Natural killer cell (primary cell): ENCODE measurements at regions not wholly inside any gene's neighbourhood (a gene's known extent, or its start where the extent isn't known, plus 50 kb on each side); places are given as distances from the start of the nearest gene placed in this dataset.

Source experiments
- ATAC-seq, 3 donors: fragments of 150-1000 bp in 2 of 3; fragments of 200-7000 bp in 1 of 3; cut with Tn5 transposase; 1 replicate in 1 of 3; 2 replicates in 2 of 3; pipeline ENCODE4 v1.10.0; 2021; ENCODE audit warnings: mild to moderate bottlenecking in 2 of 3, moderate library complexity in 2 of 3
- DNase-seq, 2 donors: peaks; one replicate each; pipeline versions ENCODE4 v3.0.0 to v3.0.0-alpha.2; 2013 to 2021; ENCODE audit warnings: mixed read lengths in 1 of 2
- H3K27ac ChIP-seq: one replicate; pipeline ENCODE4 v1.5.1; 2013; ENCODE audit warnings: mild to moderate bottlenecking, low read length
- H3K27me3 ChIP-seq: one replicate; pipeline ENCODE4 v1.6.1; 2013; ENCODE audit warnings: low read length; ENCODE audit not compliant: control insufficient read depth, insufficient read depth
- H3K36me3 ChIP-seq: one replicate; pipeline ENCODE4 v1.6.1; 2013; ENCODE audit warnings: low read length; ENCODE audit not compliant: control insufficient read depth, insufficient read depth
- H3K4me1 ChIP-seq: one replicate; pipeline ENCODE4 v1.6.1; 2013; ENCODE audit warnings: low read length; ENCODE audit not compliant: control insufficient read depth, insufficient read depth
- H3K4me3 ChIP-seq: one replicate; pipeline ENCODE4 v1.5.1; 2013; ENCODE audit warnings: low read length
- H3K9me3 ChIP-seq: one replicate; pipeline ENCODE4 v1.6.1; 2013; ENCODE audit warnings: low read length; ENCODE audit not compliant: control insufficient read depth, insufficient read depth
- H3K27ac Mint-ChIP-seq, 2 donors: one replicate each; pipeline ENCODE4 v1.8.0; 2022; ENCODE audit warnings: mild to moderate bottlenecking in 2 of 2, mixed read lengths in 2 of 2, moderate library complexity in 1 of 2
- H3K27me3 Mint-ChIP-seq, 2 donors: one replicate each; pipeline ENCODE4 v1.8.0; 2022; ENCODE audit warnings: low read depth in 2 of 2, mixed read lengths in 2 of 2
- H3K36me3 Mint-ChIP-seq: one replicate; pipeline ENCODE4 v1.8.0; 2022; ENCODE audit warnings: mixed read lengths
- H3K4me1 Mint-ChIP-seq, 2 donors: one replicate each; pipeline ENCODE4 v1.8.0; 2022; ENCODE audit warnings: mixed read lengths in 2 of 2
- H3K4me3 Mint-ChIP-seq: one replicate; pipeline ENCODE4 v1.8.0; 2022; ENCODE audit warnings: mild to moderate bottlenecking, moderate library complexity, mixed read lengths
- H3K9me3 Mint-ChIP-seq, 2 donors: one replicate each; pipeline ENCODE4 v1.8.0; 2022; ENCODE audit warnings: mixed read lengths in 2 of 2
- CTCF ChIP-seq: fragments of 200-600 bp; IDR thresholded peaks from one replicate; pipeline ENCODE4 v1.8.0; 2022; ENCODE audit warnings: antibody characterized with exemption
- WGBS: methylation state at CpG from one replicate; pipeline ENCODE4 v1.1.7; 2013; ENCODE audit warnings: missing lambda C conversion rate; ENCODE audit not compliant: insufficient coverage; 5-methylcytosine and 5-hydroxymethylcytosine counted together
- intact Hi-C: fragments of 100-400 bp; cut with micrococcal nuclease; formaldehyde crosslinking; loops from one replicate; pipeline ENCODE4 v1.14.2; 2022

- Mint-ChIP-seq H3K27me3 (no peaks in the 10 kb centered on the region), H3K36me3 (no peaks in the 10 kb centered on the region), H3K27ac (no peak overlapping the region), H3K4me1 (no peaks in the 10 kb centered on the region), H3K4me3 (no peak overlapping the region), H3K9me3 (peaks cover 4 to 5% of the 10 kb centered on the region in 2 donors)
- H3K27ac ChIP-seq, result no peak overlapping the region
- DNase-seq (no peak), ATAC-seq (no peak)
- no peaks in the 10 kb centered on the region for H3K36me3 ChIP-seq
- intact Hi-C loops, result no loop called here
- no peak overlapping the region for H3K4me3 ChIP-seq
- WGBS, result 89% methylated on average over 14 of the region's 14 CpGs
- TF ChIP-seq CTCF, result no peak
- peaks cover 6% of the 10 kb centered on the region for H3K9me3 ChIP-seq
- H3K4me1 ChIP-seq, result no peaks in the 10 kb centered on the region
- H3K27me3 ChIP-seq, result no peaks in the 10 kb centered on the region
Observed at GRCh38 chr1:104787866-104788510, 1038.3 kb downstream of the AMY1C start.

GRCh38 chr1:104791030-104791429 is 1041.3 kb downstream of the AMY1C start:
- no peaks in the 10 kb centered on the region for H3K27me3 Mint-ChIP-seq
- no peaks in the 10 kb centered on the region for H3K4me1 Mint-ChIP-seq
- Histone ChIP-seq H3K36me3 (no peaks in the 10 kb centered on the region), H3K9me3 (peaks cover 6% of the 10 kb centered on the region), H3K27me3 (no peaks in the 10 kb centered on the region), H3K4me3 (no peak overlapping the region), H3K27ac (no peak overlapping the region), H3K4me1 (no peaks in the 10 kb centered on the region)
- 98% methylated on average over 2 of the region's 4 CpGs for WGBS
- intact Hi-C loops, result no loop called here
- DNase-seq (no peak), ATAC-seq (no peak)
- no peak overlapping the region for H3K4me3 Mint-ChIP-seq
- TF ChIP-seq CTCF, result no peak
- no peak overlapping the region for H3K27ac Mint-ChIP-seq
- H3K36me3 Mint-ChIP-seq, result no peaks in the 10 kb centered on the region
- H3K9me3 Mint-ChIP-seq, result peaks cover 6 to 8% of the 10 kb centered on the region in 2 donors

- Mint-ChIP-seq H3K36me3 (peaks cover 10% of the 10 kb centered on the region), H3K4me1 (no peaks in the 10 kb centered on the region), H3K27ac (no peak overlapping the region), H3K9me3 (peaks cover 13 to 15% of the 10 kb centered on the region in 2 donors), H3K27me3 (no peaks in the 10 kb centered on the region), H3K4me3 (no peak overlapping the region)
- no peak overlapping the region for H3K4me3 ChIP-seq
- intact Hi-C loops, result no loop called here
- TF ChIP-seq CTCF, result no peak
- no peaks in the 10 kb centered on the region for H3K4me1 ChIP-seq
- H3K9me3 ChIP-seq, result no peaks in the 10 kb centered on the region
- no peak overlapping the region for H3K27ac ChIP-seq
- no peak for ATAC-seq
- no peaks in the 10 kb centered on the region for H3K27me3 ChIP-seq
- H3K36me3 ChIP-seq, result no peaks in the 10 kb centered on the region
- DNase-seq, result no peak
Observed at GRCh38 chr1:104794035-104794434, 1044.3 kb downstream of the AMY1C start.

- 89% methylated on average over 6 of the region's 6 CpGs for WGBS
- H3K36me3 Mint-ChIP-seq, result peaks cover 10% of the 10 kb centered on the region
- ATAC-seq (no peak), DNase-seq (no peak)
- Histone ChIP-seq H3K27ac (no peak overlapping the region), H3K27me3 (no peaks in the 10 kb centered on the region), H3K4me3 (no peak overlapping the region), H3K9me3 (no peaks in the 10 kb centered on the region), H3K4me1 (no peaks in the 10 kb centered on the region), H3K36me3 (no peaks in the 10 kb centered on the region)
- H3K4me1 Mint-ChIP-seq, result no peaks in the 10 kb centered on the region
- no peak for TF ChIP-seq CTCF
- no peaks in the 10 kb centered on the region for H3K27me3 Mint-ChIP-seq
- no peak overlapping the region for H3K4me3 Mint-ChIP-seq
- no peak overlapping the region for H3K27ac Mint-ChIP-seq
- intact Hi-C loops, result no loop called here
- H3K9me3 Mint-ChIP-seq, result peaks cover 17 to 22% of the 10 kb centered on the region in 2 donors
Observed at GRCh38 chr1:104795931-104796330, 1046.2 kb downstream of the AMY1C start.
